GM04504 (cell line): ENCODE measurements at regions not wholly inside any gene's neighbourhood (a gene's known extent, or its start where the extent isn't known, plus 50 kb on each side); places are given as distances from the start of the nearest gene placed in this dataset.

Experiments
- DNase-seq: peaks from one replicate; pipeline ENCODE4 v3.0.0-alpha.2; 2012; ENCODE audit warnings: low read depth

GRCh38 chr15:46315434-46315833, 680.6 kb downstream of the SQOR start:
- DNase-seq: no peak

- DNase-seq: no peak
Measured at GRCh38 chr15:46316024-46316423, 681.2 kb downstream of the SQOR start.

- no peak for DNase-seq
Measured at GRCh38 chr15:46317029-46317428, 682.2 kb downstream of the SQOR start.

GRCh38 chr15:46322753-46323152, 687.9 kb downstream of the SQOR start:
- DNase-seq: no peak

- no peak for DNase-seq
Measured at GRCh38 chr15:46326173-46326572, 691.3 kb downstream of the SQOR start.

- no peak for DNase-seq
Measured at GRCh38 chr15:46328821-46329220, 694.0 kb downstream of the SQOR start.

- no peak for DNase-seq
Measured at GRCh38 chr15:46329876-46330275, 695.0 kb downstream of the SQOR start.

GRCh38 chr15:46331546-46331945, 696.7 kb downstream of the SQOR start:
- no peak for DNase-seq

- DNase-seq: no peak
Measured at GRCh38 chr15:46343196-46343935, 708.5 kb downstream of the SQOR start.

- no peak for DNase-seq
Measured at GRCh38 chr15:46344115-46344724, 709.4 kb downstream of the SQOR start.

- DNase-seq: no peak
Measured at GRCh38 chr15:46344915-46345314, 710.1 kb downstream of the SQOR start.

GRCh38 chr15:46354443-46354842, 719.6 kb downstream of the SQOR start:
- no peak for DNase-seq

- DNase-seq: peak; percentile 77
Measured at GRCh38 chr15:46365572-46365971, 730.7 kb downstream of the SQOR start.

GRCh38 chr15:46366360-46367007, 731.7 kb downstream of the SQOR start:
- DNase-seq: no peak

GRCh38 chr15:46383978-46384377, 749.1 kb downstream of the SQOR start:
- DNase-seq: no peak

GRCh38 chr15:46386356-46386755, 751.5 kb downstream of the SQOR start:
- DNase-seq: peak; percentile 1

GRCh38 chr15:46389739-46390138, 754.9 kb downstream of the SQOR start:
- DNase-seq: no peak

- no peak for DNase-seq
Measured at GRCh38 chr15:46394463-46394862, 759.6 kb downstream of the SQOR start.

- DNase-seq: no peak
Measured at GRCh38 chr15:46408312-46408711, 773.5 kb downstream of the SQOR start.

- DNase-seq: no peak
Measured at GRCh38 chr15:46409841-46410301, 775.0 kb downstream of the SQOR start.

- DNase-seq: no peak
Measured at GRCh38 chr15:46410705-46411104, 775.9 kb downstream of the SQOR start.

GRCh38 chr15:46411900-46412299, 777.1 kb downstream of the SQOR start:
- DNase-seq: no peak

GRCh38 chr15:46413799-46414198, 779.0 kb downstream of the SQOR start:
- peak; percentile 29 for DNase-seq
